MM.1S (cell line): ENCODE measurements at regions not wholly inside any gene's neighbourhood (a gene's known extent, or its start where the extent isn't known, plus 50 kb on each side); places are given as distances from the start of the nearest gene placed in this dataset.
"Not testable (repeated sequence)": the region's sequence is repeated elsewhere in the genome, so short reads cannot be mapped to it uniquely, and the experiment has no call there.

Experiments used
- DNase-seq: peaks from one replicate; pipeline ENCODE4 v3.0.0-alpha.2; 2015
- H2AFZ ChIP-seq: fragments of 300-600 bp; sonication (generic); 2 replicates; pipeline ENCODE4 v1.6.0; 2016; ENCODE audit warnings: antibody characterized with exemption, low read length
- H3F3A ChIP-seq: fragments of 300-600 bp; sonication (generic); 2 replicates; pipeline ENCODE4 v1.6.1; 2016; ENCODE audit warnings: mild to moderate bottlenecking, antibody characterized with exemption, low read length, moderate library complexity, mixed read lengths; ENCODE audit not compliant: insufficient read depth
- H3K27ac ChIP-seq: fragments of 300-600 bp; sonication (generic); 2 replicates; pipeline ENCODE4 v1.5.1; 2016; ENCODE audit warnings: mild to moderate bottlenecking, low read length
- H3K27me3 ChIP-seq: fragments of 300-600 bp; sonication (generic); replicated peaks from 2 replicates; pipeline ENCODE4 v1.6.0; 2016; ENCODE audit warnings: low read length; ENCODE audit not compliant: insufficient read depth
- H3K36me3 ChIP-seq: fragments of 300-600 bp; sonication (generic); replicated peaks from 2 replicates; pipeline ENCODE4 v1.6.1; 2016; ENCODE audit warnings: mild to moderate bottlenecking, low read length, mixed read lengths; ENCODE audit not compliant: insufficient read depth
- H3K4me1 ChIP-seq: fragments of 300-600 bp; sonication (generic); 2 replicates; pipeline ENCODE4 v1.6.1; 2016; ENCODE audit warnings: low read length, mixed read lengths
- H3K4me2 ChIP-seq: fragments of 300-600 bp; sonication (generic); 2 replicates; pipeline ENCODE4 v1.6.0; 2016; ENCODE audit warnings: low read depth, low read length
- H3K4me3 ChIP-seq: fragments of 300-600 bp; sonication (generic); 2 replicates; pipeline ENCODE4 v1.5.1; 2016; ENCODE audit warnings: low read length, mixed read lengths
- H3K79me2 ChIP-seq: fragments of 300-600 bp; sonication (generic); 2 replicates; pipeline ENCODE4 v1.6.1; 2016; ENCODE audit warnings: mixed run types, low read length, mixed read lengths
- H3K9ac ChIP-seq: fragments of 300-600 bp; sonication (generic); 2 replicates; pipeline ENCODE4 v1.6.1; 2016; ENCODE audit warnings: low read length, mixed read lengths
- H3K9me2 ChIP-seq: fragments of 300-600 bp; sonication (generic); replicated peaks from 2 replicates; pipeline ENCODE4 v1.6.1; 2016; ENCODE audit warnings: mild to moderate bottlenecking, low read length, mixed read lengths; ENCODE audit not compliant: insufficient read depth
- H3K9me3 ChIP-seq: fragments of 300-600 bp; sonication (generic); replicated peaks from 2 replicates; pipeline ENCODE4 v1.6.1; 2016; ENCODE audit warnings: mild to moderate bottlenecking, low read length, mixed read lengths; ENCODE audit not compliant: insufficient read depth
- H4K20me1 ChIP-seq: fragments of 300-600 bp; sonication (generic); 2 replicates; pipeline ENCODE4 v1.6.1; 2016; ENCODE audit warnings: mild to moderate bottlenecking, low read length, moderate library complexity, mixed read lengths; ENCODE audit not compliant: insufficient read depth
- CTCF ChIP-seq: fragments of 300-600 bp; sonication (generic); IDR thresholded peaks from 2 replicates; pipeline ENCODE4 v1.5.1; 2016; ENCODE audit warnings: antibody characterized with exemption, low read length, mixed read lengths
- EZH2 ChIP-seq: fragments of 300-600 bp; sonication (generic); optimal IDR thresholded peaks from 2 replicates; pipeline ENCODE3; 2017; ENCODE audit warnings: low read depth, mild to moderate bottlenecking, antibody characterized with exemption, low read length, mixed read lengths
- EZH2phosphoT487 ChIP-seq: fragments of 300-600 bp; sonication (generic); IDR thresholded peaks from 2 replicates; pipeline ENCODE4 v1.6.1; 2018; ENCODE audit warnings: antibody characterized with exemption, low read length

- H3K9me3 ChIP-seq, result no peaks in the 10 kb centered on the region
- H2AFZ ChIP-seq, result no peak overlapping the region
- H3K9me2 ChIP-seq, result no peaks in the 10 kb centered on the region
- no peak overlapping the region for H3K27ac ChIP-seq
- H3K9ac ChIP-seq, result no peak overlapping the region
- no peaks in the 10 kb centered on the region for H3K79me2 ChIP-seq
- H3K4me3 ChIP-seq, result no peak overlapping the region
- no peaks in the 10 kb centered on the region for H3K4me1 ChIP-seq
- no peaks in the 10 kb centered on the region for H3F3A ChIP-seq
- no peaks in the 10 kb centered on the region for H3K27me3 ChIP-seq
- no peak overlapping the region for H3K4me2 ChIP-seq
- DNase-seq, result no peak
- TF ChIP-seq EZH2phosphoT487, result no peak
- TF ChIP-seq EZH2, result no peak
- no peak for TF ChIP-seq CTCF
- no peaks in the 10 kb centered on the region for H4K20me1 ChIP-seq
- H3K36me3 ChIP-seq, result no peaks in the 10 kb centered on the region
Measured at GRCh38 chr6:56877922-56878321, 77.0 kb upstream of the BEND6 start.

DNA sequence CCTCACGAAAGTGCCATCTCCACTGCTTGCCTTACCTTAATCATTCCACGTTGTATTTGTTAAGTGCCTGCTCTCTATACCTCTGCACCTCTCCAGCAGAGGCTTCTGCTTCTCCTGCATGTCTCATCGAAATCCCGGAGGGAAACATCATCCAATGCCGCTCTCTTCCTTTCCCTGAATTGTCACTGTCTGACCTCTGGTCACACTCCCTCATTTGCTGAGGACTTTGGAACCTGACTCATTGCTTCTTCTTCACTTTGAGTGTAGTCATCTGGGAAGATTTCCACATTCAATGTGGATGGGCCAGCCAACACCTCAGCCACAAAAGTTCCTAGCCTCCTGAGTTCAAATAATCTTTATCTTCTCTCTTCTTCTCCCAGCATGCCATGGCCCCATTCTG is 78.9 kb upstream of the BEND6 start:
- Histone ChIP-seq H3K4me2 (no peak overlapping the region), H3K9me3 (no peaks in the 10 kb centered on the region), H3F3A (no peaks in the 10 kb centered on the region), H3K27me3 (no peaks in the 10 kb centered on the region), H4K20me1 (no peaks in the 10 kb centered on the region), H3K27ac (no peak overlapping the region), H3K79me2 (no peaks in the 10 kb centered on the region), H3K36me3 (no peaks in the 10 kb centered on the region), H3K9me2 (no peaks in the 10 kb centered on the region), H3K4me1 (no peaks in the 10 kb centered on the region), H2AFZ (no peak overlapping the region), H3K9ac (no peak overlapping the region), H3K4me3 (no peak overlapping the region)
- DNase-seq, result no peak
- TF ChIP-seq EZH2phosphoT487, result no peak

DNA sequence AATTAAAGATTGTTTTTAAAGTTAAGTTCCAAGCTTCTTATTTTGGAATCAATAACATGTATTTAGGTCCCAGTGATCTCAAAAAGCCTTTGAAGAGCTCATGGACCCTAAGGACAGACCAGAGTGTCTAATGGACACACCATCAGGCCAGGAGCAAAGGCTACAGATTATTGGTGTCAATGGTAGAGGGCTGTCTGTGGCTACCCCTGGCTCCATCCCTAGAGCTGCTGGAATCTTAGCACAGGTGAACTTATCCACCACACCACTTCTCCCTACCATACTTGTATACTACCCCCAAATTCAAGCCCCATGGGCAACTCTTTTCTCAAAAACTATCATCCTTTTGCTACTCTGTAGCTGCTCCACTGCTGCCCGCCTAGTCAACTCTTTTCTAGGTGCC is 79.4 kb upstream of the BEND6 start:
- Histone ChIP-seq H3K9me2 (no peaks in the 10 kb centered on the region), H3K79me2 (no peaks in the 10 kb centered on the region), H3K27me3 (no peaks in the 10 kb centered on the region), H3K9ac (no peak overlapping the region), H2AFZ (no peak overlapping the region), H3K4me3 (no peak overlapping the region), H3K9me3 (no peaks in the 10 kb centered on the region), H3K4me2 (no peak overlapping the region), H3K27ac (no peak overlapping the region), H4K20me1 (no peaks in the 10 kb centered on the region), H3F3A (no peaks in the 10 kb centered on the region), H3K36me3 (no peaks in the 10 kb centered on the region), H3K4me1 (no peaks in the 10 kb centered on the region)
- DNase-seq, result no peak
- TF ChIP-seq EZH2 (no peak), EZH2phosphoT487 (no peak), CTCF (no peak)

DNA sequence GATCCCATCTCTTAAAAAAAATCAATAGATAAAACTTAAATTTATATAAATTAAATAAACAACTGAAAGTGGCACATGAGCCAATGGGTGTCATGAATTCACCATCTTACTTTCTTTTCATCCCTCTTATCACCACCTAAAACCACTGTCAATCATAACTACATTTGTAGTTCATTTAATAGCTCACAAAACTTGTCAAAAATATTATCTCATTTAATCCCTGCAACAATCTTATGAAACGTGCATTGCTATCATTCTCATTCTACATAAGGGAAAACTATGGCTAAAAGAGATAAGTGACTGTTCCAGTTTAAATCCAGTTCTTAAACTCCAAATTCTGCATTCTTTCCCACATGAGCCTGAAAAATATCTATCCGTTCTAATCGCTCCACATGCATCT is 80.6 kb upstream of the BEND6 start:
- Histone ChIP-seq H3K36me3 (no peaks in the 10 kb centered on the region), H3K9me2 (no peaks in the 10 kb centered on the region), H3F3A (no peaks in the 10 kb centered on the region), H3K9ac (no peak overlapping the region), H4K20me1 (no peaks in the 10 kb centered on the region), H3K4me2 (no peak overlapping the region), H3K4me3 (no peak overlapping the region), H3K9me3 (no peaks in the 10 kb centered on the region), H3K79me2 (no peaks in the 10 kb centered on the region), H3K4me1 (no peaks in the 10 kb centered on the region), H3K27ac (no peak overlapping the region), H3K27me3 (no peaks in the 10 kb centered on the region), H2AFZ (no peak overlapping the region)
- TF ChIP-seq CTCF, result no peak
- no peak for DNase-seq

- H3K27ac ChIP-seq, H3K9me2 ChIP-seq, H3F3A ChIP-seq, DNase-seq, H3K9me3 ChIP-seq, H4K20me1 ChIP-seq, H3K4me1 ChIP-seq, H3K36me3 ChIP-seq, H3K4me2 ChIP-seq, H3K9ac ChIP-seq, H3K27me3 ChIP-seq, H3K4me3 ChIP-seq, H2AFZ ChIP-seq, H3K79me2 ChIP-seq: not testable (repeated sequence)
Measured at GRCh38 chr6:56870053-56870452, 84.9 kb upstream of the BEND6 start.
